Inferior parietal cortex (tissue), 1 donor: ENCODE measurements at regions not wholly inside any gene's neighbourhood (a gene's known extent, or its start where the extent isn't known, plus 50 kb on each side); places are given as distances from the start of the nearest gene placed in this dataset.

Source experiments
- DNase-seq: peaks from one replicate; pipeline ENCODE4 v3.0.0-alpha.2; 2016; ENCODE audit errors: extremely low spot score

GRCh38 chr5:60374409-60374808 is 325.6 kb downstream of the DEPDC1B start:
- no peak for DNase-seq

DNA sequence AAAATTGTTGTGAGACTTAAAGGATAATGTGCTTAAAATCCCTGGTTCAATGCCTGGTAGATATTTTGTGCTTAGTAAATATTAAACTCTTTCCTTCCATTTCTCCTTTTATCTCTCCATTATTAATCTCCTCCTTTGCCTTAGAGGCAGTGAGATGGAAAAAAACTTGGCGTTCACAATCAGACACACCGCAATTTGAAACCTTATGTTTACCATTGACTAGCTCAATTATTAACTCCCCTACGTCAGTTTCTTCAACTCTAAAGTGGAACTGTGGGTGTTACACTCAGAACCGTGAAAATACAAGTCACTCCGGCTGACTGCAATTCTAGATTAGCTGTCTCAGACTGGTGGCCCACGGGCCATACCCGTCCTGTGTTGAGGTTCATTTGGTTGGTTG is 327.2 kb downstream of the DEPDC1B start:
- no peak for DNase-seq

DNA sequence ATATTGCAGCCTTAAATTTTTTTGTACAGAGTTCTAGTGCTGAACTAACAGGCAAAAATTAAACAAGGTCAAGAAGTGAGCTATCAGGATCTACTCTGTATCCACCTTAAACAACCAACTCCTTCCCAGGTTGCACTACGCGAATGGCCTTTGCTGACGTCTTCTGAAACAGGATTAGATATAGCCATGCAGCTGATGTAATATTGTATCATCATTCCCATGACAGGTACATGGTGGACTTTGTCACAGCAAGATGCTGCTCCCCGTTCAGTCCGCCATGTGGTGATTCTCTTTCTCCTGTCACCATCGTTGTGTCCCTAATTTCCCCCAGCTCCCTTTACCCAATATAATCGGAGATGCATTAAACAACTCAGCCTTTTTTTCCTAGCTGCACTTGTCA is 328.9 kb downstream of the DEPDC1B start:
- DNase-seq: no peak

- DNase-seq: no peak
Measured at GRCh38 chr5:60370508-60370907, 329.5 kb downstream of the DEPDC1B start.

DNA sequence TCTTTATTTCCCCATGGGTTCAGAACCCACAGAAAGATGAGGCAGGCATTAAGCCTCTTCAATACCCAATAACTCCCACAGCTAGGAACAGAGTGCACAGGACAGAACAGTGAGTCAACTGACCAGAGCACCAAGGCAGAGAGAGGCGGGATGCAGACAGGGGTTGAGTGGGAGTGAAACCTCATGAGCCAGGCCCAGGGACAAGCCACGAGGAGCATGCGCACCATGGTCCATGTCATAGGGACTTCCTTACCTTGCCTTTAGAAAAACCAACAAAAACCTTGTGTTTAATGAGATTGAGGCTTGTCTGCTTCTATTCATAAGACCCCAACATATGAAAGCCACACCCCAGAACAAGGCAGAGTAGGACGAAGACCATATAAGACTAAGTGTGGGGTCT is 330.6 kb downstream of the DEPDC1B start:
- no peak for DNase-seq

- no peak for DNase-seq
Measured at GRCh38 chr5:60368100-60368499, 331.9 kb downstream of the DEPDC1B start.

GRCh38 chr5:60366489-60366888 is 333.5 kb downstream of the DEPDC1B start:
- DNase-seq: no peak

- no peak for DNase-seq
Measured at GRCh38 chr5:60365001-60365400, 335.0 kb downstream of the DEPDC1B start.

DNA sequence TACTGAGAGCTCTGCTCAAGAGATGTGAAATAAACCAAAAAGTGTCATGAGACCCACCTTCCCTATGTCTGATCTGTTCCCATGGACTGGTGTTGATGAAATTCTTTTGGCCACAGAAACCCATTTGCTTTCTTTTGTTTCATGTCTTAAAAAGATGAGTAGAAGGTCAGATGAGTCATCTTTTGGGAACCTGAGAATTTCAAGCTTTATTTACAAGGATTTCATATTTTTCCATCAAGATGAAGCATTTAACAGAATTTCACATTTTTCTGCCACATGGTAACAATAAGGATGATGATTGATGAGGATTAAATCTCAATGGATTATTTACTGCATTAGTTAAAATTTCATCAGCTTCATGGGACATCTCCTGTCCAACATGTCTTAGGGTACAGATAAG is 337.8 kb downstream of the DEPDC1B start:
- no peak for DNase-seq

- DNase-seq: no peak
Measured at GRCh38 chr5:60360355-60360754, 339.6 kb downstream of the DEPDC1B start.

DNA sequence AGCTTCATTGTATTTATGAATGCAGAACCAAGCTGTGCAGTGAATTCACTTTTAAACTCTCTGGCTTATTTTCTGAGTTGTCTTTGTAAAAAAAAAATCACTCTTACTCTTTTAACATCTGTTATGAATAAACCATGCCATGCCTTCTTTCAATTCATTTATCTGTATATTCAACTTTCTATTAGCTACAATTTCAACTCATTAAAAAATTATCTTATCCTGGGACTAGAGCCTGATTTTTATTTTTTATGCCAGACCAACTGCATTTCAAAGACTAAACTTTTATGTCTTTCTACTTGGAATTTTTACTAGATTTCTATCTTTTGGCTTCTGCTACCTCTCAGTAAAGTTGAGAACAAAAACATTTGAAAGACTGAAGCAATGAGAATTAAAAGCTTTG is 342.7 kb downstream of the DEPDC1B start:
- DNase-seq: no peak

GRCh38 chr5:60356745-60357144 is 343.2 kb downstream of the DEPDC1B start:
- DNase-seq: no peak

- no peak for DNase-seq
Measured at GRCh38 chr5:60355181-60355580, 344.8 kb downstream of the DEPDC1B start.

DNA sequence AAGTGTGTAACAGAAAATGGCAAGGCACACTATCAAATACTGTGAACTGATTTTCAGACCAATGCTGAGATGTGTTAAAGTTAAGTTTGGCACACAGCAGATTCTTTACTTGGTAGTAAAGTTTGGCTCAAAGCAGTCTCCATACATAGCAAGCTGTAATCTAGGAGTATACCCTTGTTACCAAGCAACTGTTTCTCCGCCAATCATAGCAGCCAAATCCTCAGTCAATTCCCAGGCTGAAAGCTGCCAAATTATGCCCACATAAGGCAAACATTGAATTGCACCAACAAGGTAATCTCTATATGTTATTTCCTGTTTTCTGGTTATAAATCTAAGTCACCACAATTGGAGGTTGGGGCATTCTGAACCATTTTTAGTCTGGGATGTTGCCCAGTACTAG is 345.7 kb downstream of the DEPDC1B start:
- peak; percentile 17 for DNase-seq

- no peak for DNase-seq
Measured at GRCh38 chr5:60352992-60353599, 346.9 kb downstream of the DEPDC1B start.

DNA sequence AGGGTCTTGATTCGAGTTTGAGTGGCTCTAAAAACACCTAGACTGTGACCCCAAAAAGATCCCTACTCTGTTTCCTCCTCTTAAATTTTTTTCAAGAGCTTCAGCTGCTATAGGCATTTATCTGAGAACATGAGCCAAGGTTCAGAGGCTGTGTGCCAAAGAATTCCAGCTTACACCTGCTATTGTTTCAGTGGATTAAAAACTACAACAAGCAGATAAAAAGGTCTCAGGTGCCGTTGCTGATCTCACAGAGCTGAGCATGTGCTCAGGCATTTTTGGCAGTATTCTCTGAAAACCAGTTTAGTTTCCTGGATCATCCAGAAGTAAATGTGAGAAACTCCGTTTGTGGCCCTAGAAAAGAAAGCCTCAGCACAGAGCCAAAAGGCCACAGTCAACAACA is 349.2 kb downstream of the DEPDC1B start:
- no peak for DNase-seq

DNA sequence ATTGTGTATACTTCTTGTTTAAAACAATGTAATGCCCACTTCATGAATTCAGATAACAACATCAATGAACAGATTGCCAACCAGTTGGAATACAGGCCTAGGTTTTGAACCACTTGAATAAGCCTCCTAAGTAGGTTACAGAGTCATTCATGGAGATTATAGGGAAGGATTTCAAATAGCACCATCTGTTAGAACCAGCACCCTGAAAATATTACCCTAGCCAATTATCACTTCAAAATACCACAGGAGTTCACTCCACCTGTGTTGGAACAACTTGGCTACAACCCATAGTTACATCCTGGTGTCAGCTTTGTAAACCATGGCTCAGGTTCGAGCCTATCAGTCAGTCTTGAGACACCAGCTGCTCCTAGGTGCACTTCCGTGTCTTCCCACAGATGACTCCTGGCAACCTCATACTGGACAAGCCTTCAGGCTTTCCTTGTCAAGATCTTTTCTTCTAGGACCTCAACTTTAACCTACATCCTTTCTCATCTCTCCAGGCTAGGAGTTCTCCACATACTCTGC is 350.0 kb downstream of the DEPDC1B start:
- no peak for DNase-seq

DNA sequence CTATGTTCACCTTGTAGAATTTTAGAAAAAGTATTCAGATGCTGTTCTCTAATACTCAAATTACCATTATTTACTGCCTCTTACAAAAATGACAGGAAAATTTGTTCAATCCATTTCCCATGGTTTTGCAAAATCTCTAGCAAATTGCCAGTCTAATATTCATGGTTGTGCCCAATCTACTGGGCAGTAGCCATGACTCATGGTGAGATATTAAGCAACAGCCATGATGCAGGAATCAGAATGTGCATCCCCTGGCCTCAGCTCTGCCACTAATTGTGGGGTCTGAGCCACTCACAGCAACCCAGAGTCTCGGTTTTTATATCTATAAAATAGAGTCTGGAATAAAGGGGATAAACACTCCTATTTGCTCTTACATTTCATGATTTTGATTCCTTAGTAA is 353.6 kb downstream of the DEPDC1B start:
- no peak for DNase-seq

GRCh38 chr5:60343102-60343501 is 356.9 kb downstream of the DEPDC1B start:
- DNase-seq: no peak

DNA sequence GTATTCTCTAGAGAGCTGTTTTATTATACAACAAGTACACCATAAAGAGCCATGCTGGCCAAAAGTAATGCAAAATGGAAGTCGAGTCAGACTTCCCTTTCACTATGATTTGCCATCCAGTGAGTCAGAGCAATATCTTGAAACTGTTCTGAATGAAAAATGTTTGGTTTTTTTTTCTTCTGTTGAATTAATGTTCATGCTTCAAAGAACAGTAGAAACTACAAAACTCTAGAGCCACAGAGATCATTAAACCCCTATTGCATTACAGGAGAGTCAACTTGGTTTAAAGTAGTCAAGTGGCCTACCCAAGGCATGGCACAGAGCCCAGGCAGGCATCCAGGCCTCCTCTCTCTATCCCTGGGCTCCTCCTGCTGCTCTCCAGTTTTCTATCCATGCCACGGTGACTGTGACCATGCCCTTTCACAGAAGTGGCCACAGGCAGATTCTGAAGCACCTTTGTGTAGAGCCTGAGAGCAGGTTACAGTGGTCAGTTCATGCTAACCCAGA is 358.9 kb downstream of the DEPDC1B start:
- DNase-seq: no peak

DNA sequence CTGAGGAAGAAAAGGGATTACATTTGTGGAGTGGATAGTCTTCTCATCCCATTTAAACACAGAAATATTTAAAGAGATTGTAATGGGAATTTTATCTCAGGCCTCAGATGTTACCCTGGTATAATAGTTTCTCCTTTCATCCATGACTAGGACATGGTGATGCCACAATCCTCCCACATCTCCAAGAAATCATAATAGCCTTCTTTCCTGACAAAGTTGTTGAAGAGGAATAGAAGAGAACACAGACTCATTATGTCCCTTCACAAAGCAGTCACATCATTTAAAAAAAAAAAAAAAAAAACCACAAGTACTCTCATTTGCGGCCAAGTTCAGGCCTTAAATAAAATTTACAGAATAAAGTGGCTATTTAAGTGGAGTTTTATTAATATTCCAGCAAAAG is 359.6 kb downstream of the DEPDC1B start:
- no peak for DNase-seq

GRCh38 chr5:60339691-60340201 is 360.2 kb downstream of the DEPDC1B start:
- DNase-seq: peak; percentile 72

- no peak for DNase-seq
Measured at GRCh38 chr5:60338846-60339245, 361.1 kb downstream of the DEPDC1B start.

- DNase-seq: no peak
Measured at GRCh38 chr5:60336491-60336890, 363.5 kb downstream of the DEPDC1B start.
